PFSK-1 (cell line): ENCODE measurements at regions not wholly inside any gene's neighbourhood (a gene's known extent, or its start where the extent isn't known, plus 50 kb on each side); places are given as distances from the start of the nearest gene placed in this dataset.

Experiments
- FOXP2 ChIP-seq: optimal IDR thresholded peaks from 2 replicates; pipeline ENCODE3; 2011; ENCODE audit warnings: borderline replicate concordance, control low read depth, inconsistent platforms; ENCODE audit not compliant: insufficient read depth; ENCODE audit errors: extremely low read length, extremely low read depth
- POLR2AphosphoS5 ChIP-seq: IDR thresholded peaks from 2 replicates; pipeline ENCODE4 v1.6.1; 2012; ENCODE audit warnings: low read depth, mild to moderate bottlenecking, control low read depth, low read length, moderate library complexity
- REST ChIP-seq, 2 experiments: IDR thresholded peaks; 2 replicates each; pipeline versions ENCODE4 v1.6.1 to v1.8.0; 2011 to 2012; ENCODE audit warnings: low read depth in 2 of 2, low read length in 2 of 2, control low read depth in 1 of 2, inconsistent platforms in 1 of 2, mild to moderate bottlenecking in 1 of 2, moderate library complexity in 1 of 2; ENCODE audit not compliant: insufficient read depth in 1 of 2
- SIN3A ChIP-seq: IDR thresholded peaks from 2 replicates; pipeline ENCODE4 v1.6.1; 2012; ENCODE audit warnings: mild to moderate bottlenecking, low read length, moderate library complexity, borderline replicate concordance; ENCODE audit not compliant: insufficient read depth
- TAF1 ChIP-seq: IDR thresholded peaks from 2 replicates; pipeline ENCODE4 v1.6.1; 2012; ENCODE audit warnings: low read length, control low read depth, borderline replicate concordance; ENCODE audit not compliant: insufficient read depth

GRCh38 chr6:86511962-86512361, 425.4 kb upstream of the HTR1E start:
- TF ChIP-seq SIN3A (no peak), POLR2AphosphoS5 (no peak), REST (IDR thresholded peaks at IDR 0.05; ENCODE audit: insufficient read depth in 1 of 2, low read depth in 2 of 2, low read length in 2 of 2) (no peak), TAF1 (no peak), FOXP2 (no peak)
